NB4 (cell line): ENCODE measurements at regions not wholly inside any gene's neighbourhood (a gene's known extent, or its start where the extent isn't known, plus 50 kb on each side); places are given as distances from the start of the nearest gene placed in this dataset.

Experiments used
- CTCF ChIP-seq: IDR thresholded peaks from one replicate; pipeline ENCODE4 v1.5.1; 2012; ENCODE audit warnings: low read depth, low read length
- MAX ChIP-seq: IDR thresholded peaks from 2 replicates; pipeline ENCODE4 v1.6.1; 2011; ENCODE audit warnings: low read depth, low read length
- MYC ChIP-seq: IDR thresholded peaks from 2 replicates; pipeline ENCODE4 v1.6.1; 2011; ENCODE audit warnings: low read depth, low read length
- POLR2A ChIP-seq: IDR thresholded peaks from 2 replicates; pipeline ENCODE4 v1.6.1; 2011; ENCODE audit warnings: mild to moderate bottlenecking; ENCODE audit not compliant: insufficient read length; ENCODE audit errors: extremely low read depth

GRCh38 chr6:97866616-97867015 lies 583.6 kb upstream of the MMS22L start:
- no peak for TF ChIP-seq CTCF
- TF ChIP-seq POLR2A = no peak
- no peak for TF ChIP-seq MAX
- no peak for TF ChIP-seq MYC
